Glutamatergic neuron (in vitro differentiated cells): ENCODE measurements at regions not wholly inside any gene's neighbourhood (a gene's known extent, or its start where the extent isn't known, plus 50 kb on each side); places are given as distances from the start of the nearest gene placed in this dataset.

Experiments
- DNase-seq: peaks from one replicate; pipeline ENCODE4 v3.0.0; 2022
- H3K27ac Mint-ChIP-seq: one replicate; pipeline ENCODE4 v1.8.0; 2020; ENCODE audit warnings: mild to moderate bottlenecking, mixed read lengths, inconsistent platforms; ENCODE audit not compliant: unreplicated experiment
- H3K27me3 Mint-ChIP-seq: one replicate; pipeline ENCODE4 v1.8.0; 2020; ENCODE audit warnings: mild to moderate bottlenecking, moderate library complexity, mixed read lengths, inconsistent platforms; ENCODE audit not compliant: unreplicated experiment
- H3K36me3 Mint-ChIP-seq: one replicate; pipeline ENCODE4 v1.8.0; 2020; ENCODE audit warnings: mild to moderate bottlenecking, mixed read lengths, inconsistent platforms; ENCODE audit not compliant: unreplicated experiment
- H3K4me1 Mint-ChIP-seq: one replicate; pipeline ENCODE4 v1.8.0; 2020; ENCODE audit warnings: mild to moderate bottlenecking, low read depth, mixed read lengths, inconsistent platforms; ENCODE audit not compliant: unreplicated experiment
- H3K4me3 Mint-ChIP-seq: one replicate; pipeline ENCODE4 v1.8.0; 2020; ENCODE audit warnings: mild to moderate bottlenecking, mixed read lengths, inconsistent platforms; ENCODE audit not compliant: unreplicated experiment
- H3K9me3 Mint-ChIP-seq: one replicate; pipeline ENCODE4 v1.8.0; 2020; ENCODE audit warnings: mild to moderate bottlenecking, moderate library complexity, mixed read lengths, inconsistent platforms; ENCODE audit not compliant: unreplicated experiment
- TF ChIP-seq, protein P1 (sequence below): fragments of 200-600 bp; sonication (generic); IDR thresholded peaks from one replicate; pipeline ENCODE4 v1.5.0; 2021; ENCODE audit not compliant: partially characterized antibody, unreplicated experiment

GRCh38 chr5:117638581-117638980 lies 1064.0 kb upstream of the SEMA6A start:
- H3K27me3 Mint-ChIP-seq = no peaks in the 10 kb centered on the region
- no peaks in the 10 kb centered on the region for H3K4me1 Mint-ChIP-seq
- H3K36me3 Mint-ChIP-seq = no peaks in the 10 kb centered on the region
- TF ChIP-seq, protein P1, sequence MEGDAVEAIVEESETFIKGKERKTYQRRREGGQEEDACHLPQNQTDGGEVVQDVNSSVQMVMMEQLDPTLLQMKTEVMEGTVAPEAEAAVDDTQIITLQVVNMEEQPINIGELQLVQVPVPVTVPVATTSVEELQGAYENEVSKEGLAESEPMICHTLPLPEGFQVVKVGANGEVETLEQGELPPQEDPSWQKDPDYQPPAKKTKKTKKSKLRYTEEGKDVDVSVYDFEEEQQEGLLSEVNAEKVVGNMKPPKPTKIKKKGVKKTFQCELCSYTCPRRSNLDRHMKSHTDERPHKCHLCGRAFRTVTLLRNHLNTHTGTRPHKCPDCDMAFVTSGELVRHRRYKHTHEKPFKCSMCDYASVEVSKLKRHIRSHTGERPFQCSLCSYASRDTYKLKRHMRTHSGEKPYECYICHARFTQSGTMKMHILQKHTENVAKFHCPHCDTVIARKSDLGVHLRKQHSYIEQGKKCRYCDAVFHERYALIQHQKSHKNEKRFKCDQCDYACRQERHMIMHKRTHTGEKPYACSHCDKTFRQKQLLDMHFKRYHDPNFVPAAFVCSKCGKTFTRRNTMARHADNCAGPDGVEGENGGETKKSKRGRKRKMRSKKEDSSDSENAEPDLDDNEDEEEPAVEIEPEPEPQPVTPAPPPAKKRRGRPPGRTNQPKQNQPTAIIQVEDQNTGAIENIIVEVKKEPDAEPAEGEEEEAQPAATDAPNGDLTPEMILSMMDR = no peak
- DNase-seq = no peak
- no peaks in the 10 kb centered on the region for H3K9me3 Mint-ChIP-seq
- H3K4me3 Mint-ChIP-seq = no peak overlapping the region
- no peak overlapping the region for H3K27ac Mint-ChIP-seq

- no peaks in the 10 kb centered on the region for H3K4me1 Mint-ChIP-seq
- peaks cover 9% of the 10 kb centered on the region for H3K36me3 Mint-ChIP-seq
- peaks cover 3% of the 10 kb centered on the region for H3K9me3 Mint-ChIP-seq
- no peak for DNase-seq
- no peak overlapping the region for H3K27ac Mint-ChIP-seq
- TF ChIP-seq, protein P1 = no peak
- H3K27me3 Mint-ChIP-seq = no peaks in the 10 kb centered on the region
- no peak overlapping the region for H3K4me3 Mint-ChIP-seq
Measured at GRCh38 chr5:117633093-117633492, 1058.5 kb upstream of the SEMA6A start.

GRCh38 chr5:117624201-117624600 lies 1049.6 kb upstream of the SEMA6A start:
- Mint-ChIP-seq H3K4me1 (peaks cover 15% of the 10 kb centered on the region), H3K4me3 (no peak overlapping the region), H3K27me3 (peaks cover 2% of the 10 kb centered on the region), H3K36me3 (peaks cover 4% of the 10 kb centered on the region), H3K9me3 (peaks cover 2% of the 10 kb centered on the region), H3K27ac (no peak overlapping the region)
- TF ChIP-seq, protein P1 = no peak
- no peak for DNase-seq

DNA sequence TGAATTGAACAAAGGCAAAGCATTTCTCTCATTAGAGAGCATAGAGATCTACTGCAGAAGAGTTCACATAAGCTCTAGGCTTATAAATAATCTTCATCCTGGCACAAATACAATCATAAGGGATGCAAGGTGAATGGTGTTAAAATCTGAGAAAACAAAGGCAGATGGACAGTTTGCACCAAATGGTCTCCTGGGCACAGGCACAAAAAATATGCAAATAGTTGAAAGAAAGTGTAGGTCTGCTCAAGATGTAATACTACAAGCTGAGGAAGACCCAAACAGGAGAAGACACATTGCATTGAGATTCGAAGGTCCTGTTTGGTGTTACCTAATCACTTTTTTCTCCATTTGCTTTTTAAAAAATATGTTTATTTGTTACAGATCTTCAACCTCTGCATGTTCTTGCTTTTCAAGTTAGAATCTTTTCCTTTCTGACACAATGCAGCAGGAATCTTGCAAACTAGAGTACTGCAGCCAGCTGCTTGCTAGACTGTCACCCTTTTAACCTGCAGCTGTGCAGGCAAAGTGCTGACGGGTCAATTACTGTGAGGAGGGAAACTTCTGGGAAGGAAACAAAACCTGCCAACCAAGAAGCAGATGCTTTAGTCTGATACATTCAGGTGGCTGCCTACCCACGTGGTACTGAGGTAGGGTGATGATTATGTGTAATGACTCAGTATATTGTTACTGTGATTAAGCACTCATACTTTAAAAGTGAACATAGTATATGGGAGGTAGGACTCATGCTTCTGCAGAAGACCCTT lies 1048.6 kb upstream of the SEMA6A start:
- Mint-ChIP-seq H3K4me3 (no peak overlapping the region), H3K9me3 (peaks cover 2% of the 10 kb centered on the region), H3K27me3 (peaks cover 2% of the 10 kb centered on the region), H3K4me1 (peaks cover 15% of the 10 kb centered on the region), H3K36me3 (peaks cover 4% of the 10 kb centered on the region), H3K27ac (peak overlapping the region; percentile 70)
- TF ChIP-seq, protein P1 = no peak
- peak; percentile 16 for DNase-seq

DNA sequence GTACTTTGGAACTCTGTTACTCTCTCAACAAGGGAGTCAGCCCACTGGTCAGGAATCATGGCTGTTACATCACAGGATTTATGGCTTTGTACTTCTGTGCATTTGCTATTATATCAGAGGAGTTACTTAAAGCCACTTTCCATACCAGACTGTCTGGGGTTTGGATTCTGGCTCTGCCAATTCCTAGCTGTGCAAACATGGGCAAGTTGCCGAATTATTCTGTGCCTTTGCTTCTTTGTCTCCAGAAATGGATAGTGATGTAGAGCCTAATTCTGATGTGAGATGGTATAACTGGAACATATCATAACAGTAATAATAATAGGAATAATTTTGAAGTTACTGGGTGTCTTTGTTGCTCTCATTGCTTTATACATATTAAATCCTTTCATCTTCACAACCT lies 1047.3 kb upstream of the SEMA6A start:
- TF ChIP-seq, protein P1 = no peak
- H3K27me3 Mint-ChIP-seq = peaks cover 2% of the 10 kb centered on the region
- H3K4me1 Mint-ChIP-seq = peaks cover 15% of the 10 kb centered on the region
- H3K27ac Mint-ChIP-seq = no peak overlapping the region
- peaks cover 4% of the 10 kb centered on the region for H3K36me3 Mint-ChIP-seq
- no peak for DNase-seq
- H3K9me3 Mint-ChIP-seq = peaks cover 2% of the 10 kb centered on the region
- no peak overlapping the region for H3K4me3 Mint-ChIP-seq
